Stomach (tissue), 8 donors: ENCODE measurements at regions not wholly inside any gene's neighbourhood (a gene's known extent, or its start where the extent isn't known, plus 50 kb on each side); places are given as distances from the start of the nearest gene placed in this dataset.

Experiments
- DNase-seq, 2 donors: peaks; one replicate each; pipeline versions ENCODE4 v3.0.0 to v3.0.0-alpha.2; 2013 to 2019
- H3K27ac ChIP-seq, 5 donors: fragments of 200-600 bp in 4 of 5; sonication (generic) in 4 of 5; one replicate each; pipeline ENCODE4 v1.5.1; 2013 to 2019; ENCODE audit warnings: mild to moderate bottlenecking in 1 of 5, moderate library complexity in 1 of 5
- H3K27me3 ChIP-seq, 3 donors: fragments of 200-600 bp; sonication (generic); one replicate each; pipeline ENCODE4 v1.5.1; 2017 to 2019; ENCODE audit warnings: mixed run types in 1 of 3
- H3K36me3 ChIP-seq, 4 donors: fragments of 200-600 bp; sonication (generic); 1 replicate in 3 of 4; 2 replicates in 1 of 4; pipeline ENCODE4 v1.5.1; 2016 to 2019
- H3K4me1 ChIP-seq, 4 donors: fragments of 200-600 bp; sonication (generic); one replicate each; pipeline ENCODE4 v1.5.1; 2016 to 2019
- H3K4me3 ChIP-seq, 4 donors: fragments of 200-600 bp; sonication (generic) in 3 of 4; one replicate each; pipeline ENCODE4 v1.5.1; 2016 to 2019; ENCODE audit warnings: mild to moderate bottlenecking in 1 of 4
- H3K9me3 ChIP-seq, 4 donors: fragments of 200-600 bp; sonication (generic); one replicate each; pipeline ENCODE4 v1.5.1; 2016 to 2019
- CTCF ChIP-seq, 7 experiments: fragments of 450-650 bp in 4 of 7; fragments of 200-600 bp in 3 of 7; sonication (generic) in 3 of 7; IDR thresholded peaks; one replicate each; pipeline ENCODE4 v1.5.1; 2016 to 2019; ENCODE audit warnings: antibody characterized with exemption in 7 of 7, control low read depth in 2 of 7, mild to moderate bottlenecking in 1 of 7
- EP300 ChIP-seq: sonication (generic); formaldehyde crosslinking; IDR thresholded peaks from one replicate; pipeline ENCODE4 v1.6.1; 2017; ENCODE audit warnings: antibody characterized with exemption
- POLR2A ChIP-seq, 4 donors: fragments of 450-650 bp; IDR thresholded peaks; one replicate each; pipeline ENCODE4 v1.6.1; 2016; ENCODE audit warnings: antibody characterized with exemption in 4 of 4, control low read depth in 2 of 4, mild to moderate bottlenecking in 1 of 4, moderate library complexity in 1 of 4
- POLR2AphosphoS5 ChIP-seq, 3 donors: sonication (generic); formaldehyde crosslinking; IDR thresholded peaks; one replicate each; pipeline ENCODE4 v1.6.1; 2016; ENCODE audit warnings: antibody characterized with exemption in 3 of 3
- WGBS, 5 donors: extraction: QIAGEN DNeasy Blood & Tissue Kit in 3 of 5; methylation state at CpG; one replicate each; pipeline versions ENCODE4 v1.1.5 to v1.1.7; 2013 to 2018; 5-methylcytosine and 5-hydroxymethylcytosine counted together
- intact Hi-C: fragments of 100-400 bp; cut with DNase I; formaldehyde crosslinking; loops from one replicate; pipeline ENCODE4 v1.15.1; 2023; ENCODE audit warnings: low total_unique reads
- donor health status: healthy with polysubstance abuse.
- donor health status: Bipolar disorder and iron deficiency.
- donor health status: healthy.

DNA sequence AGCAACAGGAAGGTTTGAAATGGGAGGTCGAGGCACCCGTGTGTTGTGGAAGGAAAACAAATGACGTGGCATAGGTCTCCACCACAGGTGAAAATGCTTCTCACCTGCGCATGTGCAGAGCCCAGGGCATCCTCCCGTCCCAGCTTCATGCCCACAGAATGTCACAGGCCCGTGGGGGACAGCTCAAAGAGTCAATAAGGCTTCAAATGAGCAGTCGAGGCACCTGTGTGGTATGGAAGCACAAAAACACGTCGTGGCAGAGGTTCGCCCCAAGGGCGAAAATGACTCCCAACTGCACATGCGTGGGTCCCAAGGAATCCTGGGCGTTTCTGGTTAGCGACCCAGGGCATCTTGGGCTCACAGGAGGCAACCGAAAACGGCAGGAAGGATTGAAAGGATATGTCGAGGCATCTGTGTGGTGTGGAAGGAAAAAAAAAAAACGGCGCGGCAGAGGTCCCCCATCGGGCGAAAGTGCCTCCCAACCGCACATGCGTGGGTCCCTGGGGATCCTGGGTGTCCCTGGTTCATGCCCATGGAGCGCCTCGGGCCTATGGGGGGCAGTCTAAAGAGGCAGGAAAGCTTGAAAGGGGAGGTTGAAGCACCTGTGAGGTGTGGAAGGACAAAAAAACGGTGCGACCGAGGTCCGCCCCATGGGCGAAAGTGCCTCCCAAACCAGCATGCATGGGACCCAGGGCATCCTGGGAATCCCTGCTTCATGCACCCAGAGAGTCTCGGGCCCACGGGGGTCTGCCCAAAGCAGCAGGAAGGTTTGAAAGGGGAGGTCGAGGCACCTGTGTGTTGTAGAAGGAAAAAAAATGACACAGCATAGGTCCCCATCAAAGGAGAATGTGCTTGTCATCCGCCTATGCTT is 578.5 kb downstream of the ALG10 start:
- Histone ChIP-seq H3K4me1 (no peaks in the 10 kb centered on the region), H3K4me3 (no peak overlapping the region), H3K27me3 (no peaks in the 10 kb centered on the region), H3K36me3 (no peaks in the 10 kb centered on the region), H3K27ac (no peak overlapping the region), H3K9me3 (peaks cover 30 to 100% (median 99%) of the 10 kb centered on the region in 4 donors)
- intact Hi-C loops: no loop called here
- DNase-seq: no peak
- WGBS, 5 donors: 57 to 67% (median 61%) methylated on average over 35 of the region's 35 CpGs
- TF ChIP-seq EP300 (no peak), POLR2AphosphoS5 (IDR thresholded peaks at IDR 0.05) (no peak), CTCF (IDR thresholded peaks at IDR 0.05) (no peak), POLR2A (IDR thresholded peaks at IDR 0.05) (no peak)

- H3K36me3 ChIP-seq: no peaks in the 10 kb centered on the region
- no peak overlapping the region for H3K4me3 ChIP-seq
- no peak overlapping the region for H3K27ac ChIP-seq
- TF ChIP-seq EP300 (no peak), CTCF (IDR thresholded peaks at IDR 0.05) (no peak), POLR2AphosphoS5 (IDR thresholded peaks at IDR 0.05) (no peak), POLR2A (IDR thresholded peaks at IDR 0.05) (no peak)
- 53 to 66% (median 61%) methylated on average over 11 of the region's 11 CpGs for WGBS, 5 donors
- no peaks in the 10 kb centered on the region for H3K4me1 ChIP-seq
- DNase-seq: no peak
- no peaks in the 10 kb centered on the region for H3K27me3 ChIP-seq
- intact Hi-C loops: no loop called here
- H3K9me3 ChIP-seq: peaks cover 25 to 100% (median 99%) of the 10 kb centered on the region in 4 donors
Measured at GRCh38 chr12:34601689-34602088, 579.4 kb downstream of the ALG10 start.

- TF ChIP-seq POLR2A (IDR thresholded peaks at IDR 0.05) (no peak), EP300 (no peak), CTCF (IDR thresholded peaks at IDR 0.05) (no peak), POLR2AphosphoS5 (IDR thresholded peaks at IDR 0.05) (no peak)
- Histone ChIP-seq H3K27me3 (no peaks in the 10 kb centered on the region), H3K27ac (no peak overlapping the region), H3K4me3 (no peak overlapping the region), H3K36me3 (no peaks in the 10 kb centered on the region), H3K4me1 (no peaks in the 10 kb centered on the region), H3K9me3 (peaks cover 29 to 100% (median 100%) of the 10 kb centered on the region in 4 donors)
- 67 to 74% (median 72%) methylated on average over 22 of the region's 22 CpGs for WGBS, 5 donors
- intact Hi-C loops: no loop called here
- no peak for DNase-seq
Measured at GRCh38 chr12:34602213-34602940, 580.1 kb downstream of the ALG10 start.

DNA sequence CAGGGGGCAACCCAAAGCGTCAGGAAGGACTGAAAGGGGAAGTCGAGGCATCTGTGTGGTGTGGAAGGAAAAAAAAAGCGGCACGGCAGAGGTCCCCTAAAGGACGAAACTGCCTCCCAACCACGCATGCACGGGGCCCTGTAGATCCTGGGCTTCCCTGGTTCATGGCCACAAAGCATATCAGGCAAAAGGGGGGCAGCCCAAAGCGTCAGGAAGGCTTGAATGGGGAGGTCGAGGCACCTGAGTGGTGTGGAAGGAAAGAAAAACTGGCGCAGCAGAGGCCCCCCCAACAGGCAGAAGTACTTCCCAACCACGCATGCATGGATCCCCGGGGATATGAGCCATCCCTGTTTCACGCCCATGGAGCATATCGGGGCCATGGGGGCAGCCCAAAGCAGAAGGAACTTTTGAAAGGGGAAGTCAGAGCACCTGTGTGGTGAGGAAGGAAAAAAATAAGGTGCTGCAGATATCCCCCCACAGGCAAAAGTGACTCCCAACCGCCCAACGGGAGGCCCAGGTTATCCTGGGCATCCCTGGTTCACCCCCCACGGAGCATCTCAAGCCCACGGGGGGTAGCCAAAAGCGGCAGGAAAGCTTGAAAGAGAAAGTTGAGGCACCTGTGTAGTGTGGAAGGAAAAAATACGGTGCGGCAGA is 581.2 kb downstream of the ALG10 start:
- intact Hi-C loops: no loop called here
- no peak overlapping the region for H3K4me3 ChIP-seq
- TF ChIP-seq POLR2AphosphoS5 (IDR thresholded peaks at IDR 0.05): no peak
- no peak for TF ChIP-seq CTCF (IDR thresholded peaks at IDR 0.05)
- no peak overlapping the region for H3K27ac ChIP-seq
- H3K27me3 ChIP-seq: no peaks in the 10 kb centered on the region
- no peak for DNase-seq
- H3K36me3 ChIP-seq: no peaks in the 10 kb centered on the region
- peaks cover 35 to 97% (median 96%) of the 10 kb centered on the region in 4 donors for H3K9me3 ChIP-seq
- 63 to 69% (median 66%) methylated on average over 21 of the region's 21 CpGs for WGBS, 5 donors
- no peaks in the 10 kb centered on the region for H3K4me1 ChIP-seq
